Progenitor cell of endocrine pancreas (in vitro differentiated cells): ENCODE measurements at regions not wholly inside any gene's neighbourhood (a gene's known extent, or its start where the extent isn't known, plus 50 kb on each side); places are given as distances from the start of the nearest gene placed in this dataset.

Experiments
- DNase-seq: peaks from one replicate; pipeline ENCODE4 v3.0.0; 2021; ENCODE audit warnings: low spot score; ENCODE audit not compliant: unreplicated experiment
- H3K27ac Mint-ChIP-seq: 2 replicates; pipeline ENCODE4 v1.8.0; 2021; ENCODE audit warnings: mild to moderate bottlenecking, moderate library complexity, mixed read lengths
- H3K27me3 Mint-ChIP-seq: 2 replicates; pipeline ENCODE4 v1.8.0; 2021; ENCODE audit warnings: mixed read lengths
- H3K36me3 Mint-ChIP-seq: 2 replicates; pipeline ENCODE4 v1.8.0; 2022; ENCODE audit warnings: mixed read lengths; ENCODE audit not compliant: insufficient read depth
- H3K4me1 Mint-ChIP-seq: 2 replicates; pipeline ENCODE4 v1.8.0; 2021; ENCODE audit warnings: low read depth, mixed read lengths
- H3K4me3 Mint-ChIP-seq: 2 replicates; pipeline ENCODE4 v1.8.0; 2021; ENCODE audit warnings: low read depth, mild to moderate bottlenecking, moderate library complexity, mixed read lengths
- H3K9me3 Mint-ChIP-seq: 2 replicates; pipeline ENCODE4 v1.8.0; 2021; ENCODE audit warnings: low read depth, mixed read lengths
- CTCF ChIP-seq: fragments of 200-600 bp; sonication (generic); IDR thresholded peaks from one replicate; pipeline ENCODE4 v1.5.0; 2021; ENCODE audit warnings: antibody characterized with exemption, mild to moderate bottlenecking; ENCODE audit not compliant: unreplicated experiment

GRCh38 chr1:4298361-4299083 is 355.9 kb upstream of the AJAP1 start:
- no peak for TF ChIP-seq CTCF
- no peak overlapping the region for H3K27ac Mint-ChIP-seq
- no peak for DNase-seq
- H3K4me1 Mint-ChIP-seq: peaks cover 4% of the 10 kb centered on the region
- no peaks in the 10 kb centered on the region for H3K36me3 Mint-ChIP-seq
- H3K9me3 Mint-ChIP-seq: peaks cover 22% of the 10 kb centered on the region
- peaks cover 9% of the 10 kb centered on the region for H3K27me3 Mint-ChIP-seq
- H3K4me3 Mint-ChIP-seq: no peak overlapping the region

- Mint-ChIP-seq H3K4me1 (peaks cover 4% of the 10 kb centered on the region), H3K27me3 (peaks cover 11% of the 10 kb centered on the region), H3K36me3 (no peaks in the 10 kb centered on the region), H3K4me3 (no peak overlapping the region), H3K9me3 (peaks cover 25% of the 10 kb centered on the region), H3K27ac (no peak overlapping the region)
- no peak for TF ChIP-seq CTCF
- DNase-seq: no peak
These were observed 353.4 kb upstream of the AJAP1 start for GRCh38 chr1:4301007-4301406.

GRCh38 chr1:4303303-4303702 is 351.1 kb upstream of the AJAP1 start:
- H3K4me3 Mint-ChIP-seq: no peak overlapping the region
- H3K9me3 Mint-ChIP-seq: peaks cover 12% of the 10 kb centered on the region
- H3K27me3 Mint-ChIP-seq: peaks cover 3% of the 10 kb centered on the region
- H3K27ac Mint-ChIP-seq: no peak overlapping the region
- no peak for DNase-seq
- H3K36me3 Mint-ChIP-seq: no peaks in the 10 kb centered on the region
- no peak for TF ChIP-seq CTCF
- peaks cover 4% of the 10 kb centered on the region for H3K4me1 Mint-ChIP-seq

GRCh38 chr1:4305526-4306301 is 348.7 kb upstream of the AJAP1 start:
- no peak for DNase-seq
- no peak for TF ChIP-seq CTCF
- peaks cover 3% of the 10 kb centered on the region for H3K27me3 Mint-ChIP-seq
- H3K36me3 Mint-ChIP-seq: no peaks in the 10 kb centered on the region
- H3K4me3 Mint-ChIP-seq: no peak overlapping the region
- H3K4me1 Mint-ChIP-seq: peaks cover 4% of the 10 kb centered on the region
- H3K27ac Mint-ChIP-seq: no peak overlapping the region
- peaks cover 12% of the 10 kb centered on the region for H3K9me3 Mint-ChIP-seq

GRCh38 chr1:4306559-4307467 is 347.6 kb upstream of the AJAP1 start:
- TF ChIP-seq CTCF: no peak
- H3K4me3 Mint-ChIP-seq: no peak overlapping the region
- DNase-seq: no peak
- H3K27me3 Mint-ChIP-seq: peaks cover 3% of the 10 kb centered on the region
- H3K4me1 Mint-ChIP-seq: no peaks in the 10 kb centered on the region
- H3K36me3 Mint-ChIP-seq: no peaks in the 10 kb centered on the region
- H3K27ac Mint-ChIP-seq: no peak overlapping the region
- peaks cover 12% of the 10 kb centered on the region for H3K9me3 Mint-ChIP-seq
